Nucleus accumbens (tissue), 56 donors: ENCODE measurements at regions not wholly inside any gene's neighbourhood (a gene's known extent, or its start where the extent isn't known, plus 50 kb on each side); places are given as distances from the start of the nearest gene placed in this dataset.

ENCODE experiments used
- DNase-seq, 56 donors: peaks; one replicate each; lab custom pipeline; 2025; lab: John Stamatoyannopoulos, UW

DNA sequence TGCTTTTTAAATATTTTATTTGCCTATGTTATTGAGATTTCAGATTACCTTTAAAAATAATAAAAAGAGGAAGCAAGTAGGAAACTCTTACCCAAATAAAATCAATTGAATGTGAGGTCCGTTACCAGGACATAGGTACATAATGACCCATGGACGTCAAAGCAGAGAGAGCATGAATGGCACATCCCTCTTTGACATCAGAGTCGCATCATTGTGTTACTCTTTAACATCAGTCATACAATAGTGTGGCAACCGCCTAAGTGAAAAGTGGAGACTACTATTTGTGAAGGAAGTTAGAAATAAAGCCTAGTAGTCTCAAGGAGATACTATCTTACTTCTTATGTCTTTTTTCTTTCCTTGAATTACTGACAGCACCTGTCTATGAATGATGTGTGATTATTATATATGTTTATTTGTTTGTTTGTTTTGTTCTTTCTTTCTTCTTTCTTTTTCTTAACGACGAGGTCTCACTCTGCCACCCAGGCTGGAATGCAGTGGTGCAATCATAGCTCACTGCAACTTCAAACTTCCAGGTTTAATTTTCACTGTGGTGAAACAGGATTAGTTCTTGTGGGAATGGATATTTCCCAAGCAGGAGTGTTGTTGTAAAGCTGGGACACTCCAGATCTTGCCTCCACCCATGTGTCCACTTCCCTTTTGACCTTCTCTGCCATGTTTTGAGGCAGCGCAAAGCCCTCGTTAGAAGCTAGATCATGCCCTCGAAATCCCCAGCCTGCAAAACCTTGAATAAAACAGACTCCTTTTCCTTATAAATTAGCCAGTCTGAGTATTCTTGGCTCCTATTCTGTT is 407.2 kb upstream of the NETO1 start:
- DNase-seq, result no peak

DNA sequence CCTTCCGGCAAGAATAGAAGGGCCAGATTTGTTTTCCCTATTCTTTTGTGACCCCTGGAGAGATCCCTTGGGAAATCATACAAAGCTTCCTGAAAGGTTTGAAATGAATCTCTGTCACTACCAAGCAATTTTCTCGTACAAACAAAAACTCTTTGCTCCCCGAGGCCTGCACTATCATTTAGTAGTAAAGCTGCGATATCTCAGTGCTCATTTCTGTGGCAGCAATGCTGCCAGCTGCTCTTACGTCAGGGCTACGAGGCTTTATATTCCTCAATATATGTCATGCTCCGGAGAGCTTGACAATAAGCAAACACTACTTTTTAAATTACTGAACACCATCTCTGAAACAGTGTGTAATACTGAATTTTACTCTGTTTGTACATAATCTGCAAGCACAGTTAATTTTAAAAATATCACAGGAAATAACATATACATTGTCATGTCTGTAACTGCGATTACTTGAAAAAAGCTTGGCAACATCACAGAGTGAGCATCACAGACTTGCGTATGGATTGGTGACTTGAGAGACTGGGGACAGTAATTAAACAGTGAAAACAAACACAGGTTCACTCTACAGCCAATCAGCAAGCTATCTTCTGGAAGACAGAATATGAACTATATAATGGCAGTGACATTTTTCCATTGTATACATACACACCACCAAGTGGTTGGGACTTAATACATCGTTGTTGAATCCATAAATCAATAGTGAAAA is 403.3 kb upstream of the NETO1 start:
- no peak for DNase-seq

DNA sequence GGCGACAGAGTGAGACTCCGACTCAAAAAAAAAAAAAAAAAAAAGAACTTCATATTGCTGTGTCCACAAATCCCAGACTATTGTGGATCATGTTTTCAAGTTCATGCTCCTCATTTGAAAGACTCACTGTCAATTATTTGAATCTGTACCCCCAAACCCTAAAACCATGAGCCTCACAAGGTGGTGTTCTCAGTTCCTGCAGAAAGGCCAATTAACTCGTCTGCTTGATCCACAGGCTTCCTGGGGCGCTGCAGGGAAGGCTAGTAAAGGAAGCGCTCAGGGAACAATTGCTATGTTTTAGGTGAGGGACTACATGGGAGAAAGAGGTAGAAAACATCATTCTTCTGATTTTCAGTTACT is 396.8 kb upstream of the NETO1 start:
- DNase-seq, result no peak

DNA sequence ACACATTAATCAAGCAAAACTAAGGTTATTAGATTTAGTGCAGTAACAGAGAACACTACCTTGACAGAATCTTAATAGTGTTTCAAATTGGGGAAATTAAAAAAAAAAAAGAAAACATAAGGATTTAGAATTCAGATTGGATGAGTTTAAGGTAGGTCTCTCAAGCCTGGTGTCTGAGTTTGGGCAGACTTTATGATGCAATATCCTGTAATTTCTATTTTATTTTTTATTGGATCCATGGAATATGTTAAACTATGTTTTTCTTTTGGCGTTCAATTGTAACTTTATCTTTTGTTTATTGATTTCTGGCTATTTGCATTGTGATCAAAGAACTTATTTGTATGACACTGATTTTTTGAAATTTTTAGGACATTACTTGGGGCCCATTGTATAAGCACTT is 394.1 kb upstream of the NETO1 start:
- no peak for DNase-seq

DNA sequence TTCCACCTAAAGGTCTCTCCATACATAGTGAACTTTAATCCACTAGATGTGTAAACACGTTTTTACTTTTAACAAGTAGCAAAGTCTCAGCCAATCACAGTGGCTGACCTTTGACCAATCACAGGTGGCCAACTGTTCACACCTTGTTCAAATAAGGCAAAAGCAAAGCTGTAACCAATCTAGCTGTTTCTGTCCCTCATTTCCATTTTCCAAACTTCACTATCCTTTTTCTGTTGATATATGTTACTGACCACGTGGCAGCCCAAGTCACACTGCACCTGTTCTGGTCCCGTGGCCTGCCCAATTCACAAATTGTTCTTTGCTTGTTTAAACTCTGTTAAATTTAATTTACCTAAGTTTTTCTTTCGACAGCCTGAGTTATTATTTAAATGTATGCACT is 393.5 kb upstream of the NETO1 start:
- DNase-seq, result no peak

DNA sequence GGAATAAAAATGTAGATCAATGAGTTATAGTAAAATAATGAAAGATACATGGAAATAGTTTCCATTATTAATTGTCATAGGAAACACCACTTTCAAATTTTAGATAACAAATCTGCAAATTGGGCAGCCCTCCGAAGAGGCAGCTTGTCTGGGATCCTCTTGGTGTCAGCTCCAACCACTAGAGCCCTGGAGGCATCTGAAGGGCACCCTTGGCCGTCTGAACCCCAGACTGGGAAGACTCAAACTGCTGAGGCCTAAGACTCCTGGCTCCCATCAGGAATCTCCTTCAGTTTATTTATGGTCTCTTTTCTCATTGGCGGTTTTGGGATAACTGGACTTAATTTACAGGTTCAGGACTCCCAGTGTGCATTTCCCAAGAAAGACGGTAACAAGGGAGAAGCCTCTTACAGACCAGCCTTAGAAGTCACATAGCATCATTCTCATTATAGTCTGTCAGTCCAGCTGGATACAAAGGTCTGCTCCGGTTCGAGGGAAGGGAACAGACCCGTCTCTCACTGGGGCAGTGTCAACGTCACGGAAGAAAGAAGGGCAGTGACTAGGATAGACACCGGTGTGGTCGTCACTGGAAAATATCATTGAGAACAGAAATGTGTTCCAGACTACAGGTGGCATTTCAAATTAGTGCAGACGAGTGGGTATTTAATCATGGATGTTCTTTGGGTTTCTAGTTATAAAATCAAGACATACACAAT is 390.7 kb upstream of the NETO1 start:
- DNase-seq, result no peak

DNA sequence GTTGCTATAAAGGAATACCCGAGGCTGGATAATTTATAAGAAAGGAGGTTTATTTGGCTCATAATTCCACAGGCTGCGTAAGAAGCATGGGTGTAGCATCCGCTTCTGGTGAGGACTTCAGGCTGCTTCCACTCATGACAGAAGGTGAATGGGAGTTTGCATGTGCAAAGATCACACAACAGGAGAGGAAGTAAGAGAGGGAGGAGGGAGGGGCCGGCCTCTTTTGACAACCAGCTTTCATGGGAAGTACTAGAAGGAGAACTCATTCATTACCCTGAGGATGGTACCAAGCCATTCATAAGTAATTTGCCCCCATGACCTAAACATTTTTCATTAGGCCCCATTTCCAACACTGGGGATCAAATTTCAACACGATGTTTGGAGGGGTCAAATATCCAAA is 386.8 kb upstream of the NETO1 start:
- DNase-seq, result no peak

DNA sequence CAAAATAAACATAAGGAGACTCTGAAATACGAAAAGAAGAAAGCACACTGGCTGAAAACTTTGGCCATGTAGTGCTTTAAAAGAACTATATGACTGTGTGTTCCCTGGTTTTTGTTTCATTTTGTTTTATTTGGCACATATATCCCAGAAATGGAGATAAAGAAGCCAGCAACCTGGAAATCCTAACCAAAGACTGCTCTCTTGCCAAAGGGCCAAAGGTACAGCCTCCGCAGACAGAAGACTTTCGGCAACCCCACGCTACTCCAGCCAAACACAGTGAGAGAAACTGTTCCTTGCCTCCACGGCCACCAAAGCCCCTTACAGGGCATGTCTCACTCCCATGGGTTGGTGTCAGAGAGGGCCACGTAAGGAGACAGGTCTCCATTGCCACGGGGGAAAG is 381.2 kb upstream of the NETO1 start:
- DNase-seq, result no peak

DNA sequence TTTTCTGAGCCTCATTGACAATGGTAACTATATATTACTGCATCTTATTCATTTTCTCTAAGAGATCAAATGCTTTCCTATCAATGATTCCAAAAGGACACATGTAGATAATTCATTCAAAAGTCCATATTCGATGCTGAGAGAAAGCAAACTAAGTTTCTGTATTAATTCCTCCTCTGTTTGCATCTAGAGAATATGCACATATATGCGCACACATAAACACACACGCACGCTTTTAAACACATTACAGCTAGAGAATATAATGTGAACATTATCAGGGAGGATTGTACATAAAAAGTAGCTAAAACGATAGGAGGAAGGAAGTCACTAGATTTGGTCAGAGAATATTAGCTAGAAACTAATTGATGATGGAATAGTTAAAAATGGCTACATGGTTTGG is 379.0 kb upstream of the NETO1 start:
- no peak for DNase-seq

DNA sequence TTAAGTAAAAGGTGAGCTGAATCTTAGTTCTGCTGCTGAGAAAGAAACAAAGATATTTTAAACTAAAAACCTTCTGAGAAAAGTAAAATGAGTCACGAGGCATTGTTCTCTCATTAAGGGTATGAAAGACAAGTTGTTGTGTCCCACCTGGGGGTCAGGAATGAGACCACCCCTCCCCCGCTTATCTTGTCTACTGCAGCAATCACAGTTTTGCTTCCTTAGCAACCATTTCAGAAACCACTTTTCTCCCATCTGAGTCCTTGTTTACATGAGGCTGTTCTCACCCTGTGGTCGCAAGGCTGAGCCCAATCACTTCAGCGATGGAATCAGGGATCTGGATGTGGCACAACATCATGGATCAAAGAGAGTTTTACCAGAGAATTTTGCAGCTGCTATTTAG is 377.6 kb upstream of the NETO1 start:
- no peak for DNase-seq

DNA sequence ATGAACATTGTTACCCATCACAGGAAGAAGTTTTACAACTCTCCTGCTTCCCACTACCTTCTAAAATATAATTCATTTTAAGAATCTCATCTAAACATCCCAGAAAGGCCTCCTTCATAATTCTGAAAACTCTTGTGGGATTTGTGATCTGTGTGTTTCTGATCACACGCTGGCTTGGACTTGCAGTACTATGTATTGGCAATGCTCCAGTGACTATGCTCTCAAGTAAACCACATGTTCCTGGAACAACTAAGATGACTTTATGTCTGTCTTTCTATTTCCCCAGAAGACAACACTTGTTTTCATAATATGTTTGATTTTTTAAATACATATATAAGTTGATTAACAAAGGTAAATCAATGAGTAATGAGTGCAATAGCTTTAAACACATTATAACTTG is 376.6 kb upstream of the NETO1 start:
- no peak for DNase-seq

DNA sequence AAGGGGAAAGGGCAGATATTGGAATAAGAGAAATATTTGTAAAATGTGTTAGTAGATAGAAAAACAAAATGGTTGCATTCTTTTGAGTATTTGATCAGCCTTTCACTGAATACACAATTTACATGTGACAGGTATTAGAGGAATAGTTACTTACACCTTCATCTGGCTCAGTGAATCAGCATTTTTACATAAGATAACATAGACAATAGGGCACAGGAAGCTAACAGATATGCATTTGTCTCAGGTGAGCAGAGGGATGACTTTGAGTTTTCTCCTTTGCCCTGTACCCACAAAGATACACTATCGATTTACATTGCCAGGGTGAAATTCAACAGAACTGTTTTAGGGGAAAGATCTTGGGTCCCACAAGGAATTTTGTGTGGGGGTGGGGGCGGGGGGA is 373.1 kb upstream of the NETO1 start:
- DNase-seq, result no peak

DNA sequence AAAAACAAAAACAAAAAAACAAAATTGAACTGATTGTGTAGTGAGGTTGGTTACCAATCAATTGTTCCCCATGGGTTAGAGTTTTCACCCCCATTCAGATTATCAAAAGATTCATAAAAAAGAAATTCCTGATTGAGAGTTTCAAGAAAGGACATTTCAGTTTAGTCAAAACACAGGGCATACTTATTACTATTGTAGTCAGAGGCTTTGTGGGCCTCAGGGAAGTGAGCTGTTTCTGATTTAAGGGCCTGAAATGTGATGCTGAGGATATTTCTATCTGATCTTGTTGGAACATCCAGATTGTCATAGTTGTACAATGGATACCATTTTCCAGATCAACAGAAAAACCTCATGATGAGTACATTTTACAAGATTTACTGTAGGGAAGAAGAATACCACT is 368.1 kb upstream of the NETO1 start:
- no peak for DNase-seq

DNA sequence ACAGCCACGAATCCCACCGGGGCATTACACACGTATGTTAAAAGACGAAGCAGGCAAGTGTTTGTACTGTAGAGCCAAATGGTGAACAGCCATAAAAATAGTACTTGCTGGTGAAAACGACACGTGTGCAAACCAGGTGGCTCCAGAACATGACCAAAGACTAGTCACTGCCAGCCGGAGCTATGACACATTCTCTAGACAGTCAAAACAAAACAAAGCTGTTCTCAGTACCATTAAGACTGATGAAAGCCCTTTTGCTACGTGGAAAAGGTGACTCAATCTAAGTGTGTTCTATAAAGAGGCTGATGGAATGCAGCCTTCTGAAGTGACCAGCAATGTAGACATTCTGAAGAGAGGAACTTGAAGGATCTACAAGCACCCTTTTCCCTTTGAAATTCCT is 367.7 kb upstream of the NETO1 start:
- no peak for DNase-seq

DNA sequence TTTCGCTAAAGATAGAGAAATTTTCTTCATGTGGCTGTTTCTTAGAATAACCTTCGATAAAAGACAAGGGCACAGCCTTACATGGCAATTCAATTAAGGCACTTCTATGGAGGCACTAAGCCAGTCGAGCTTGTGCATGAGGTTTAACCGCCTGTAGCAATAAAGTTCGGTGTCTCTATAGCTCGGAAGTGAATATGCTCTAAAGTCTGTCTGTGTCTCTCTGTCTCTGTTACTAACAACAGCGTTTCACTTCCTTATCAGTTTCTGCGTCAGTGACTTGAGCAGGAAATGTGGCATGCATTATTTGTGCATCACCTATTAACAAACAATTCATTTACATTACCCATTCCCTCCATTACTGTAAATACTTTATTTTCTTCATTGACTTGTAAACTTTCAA is 365.1 kb upstream of the NETO1 start:
- no peak for DNase-seq

DNA sequence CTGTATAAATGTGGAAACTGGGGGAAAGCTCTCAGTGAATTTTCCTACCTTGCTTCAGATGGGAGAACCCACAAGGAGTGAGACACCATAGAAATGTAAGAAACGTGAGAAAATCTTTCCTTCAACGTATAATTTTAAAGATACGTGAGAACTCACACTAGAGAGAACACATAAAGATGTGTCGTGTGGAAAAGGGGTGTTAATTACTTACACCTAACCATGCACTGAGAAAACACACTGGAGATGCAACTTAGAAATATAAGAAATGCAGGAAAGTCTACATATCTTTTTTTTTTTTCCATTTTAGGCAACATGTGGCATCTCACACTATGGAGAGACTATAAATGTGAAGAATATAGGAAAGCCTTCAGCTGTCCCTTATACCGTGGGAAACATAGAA is 352.9 kb upstream of the NETO1 start:
- no peak for DNase-seq

DNA sequence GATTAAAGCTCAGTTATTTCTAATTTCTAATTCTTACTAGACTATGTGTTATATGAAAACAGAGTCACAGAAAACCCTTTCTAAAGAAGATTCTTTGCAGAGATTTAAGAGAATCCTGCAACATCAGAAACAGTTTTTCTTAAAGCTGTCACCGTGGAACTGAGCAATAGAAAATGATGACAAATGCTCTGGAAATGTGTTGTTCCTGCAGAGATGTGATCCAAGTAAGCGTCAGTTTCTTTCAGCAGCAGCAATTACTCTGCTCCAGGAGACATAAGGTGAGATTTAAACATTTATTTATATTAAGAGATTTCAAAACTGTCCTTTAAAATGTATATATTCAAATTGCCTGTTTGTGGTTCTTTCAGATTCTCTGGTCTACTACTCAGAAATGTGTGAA is 350.5 kb upstream of the NETO1 start:
- DNase-seq, result no peak

DNA sequence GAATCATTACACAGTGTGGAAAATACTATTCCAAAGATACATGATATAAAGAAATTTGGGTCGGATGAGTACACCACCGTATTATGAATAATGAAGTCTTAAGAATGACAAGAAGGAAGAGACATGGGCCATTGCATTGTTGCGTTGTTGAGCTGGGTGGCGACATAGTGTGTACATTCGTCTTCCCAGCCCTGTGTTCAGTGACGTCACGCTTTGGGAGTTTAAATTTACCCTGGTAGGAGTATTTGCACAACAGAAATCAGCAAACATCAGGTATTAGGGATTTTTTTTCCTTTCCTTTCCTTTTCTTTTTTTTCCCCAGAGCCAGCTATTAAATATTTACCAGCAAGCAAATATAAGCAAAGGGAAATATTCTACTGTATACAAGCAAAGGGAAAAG is 347.2 kb upstream of the NETO1 start:
- no peak for DNase-seq

DNA sequence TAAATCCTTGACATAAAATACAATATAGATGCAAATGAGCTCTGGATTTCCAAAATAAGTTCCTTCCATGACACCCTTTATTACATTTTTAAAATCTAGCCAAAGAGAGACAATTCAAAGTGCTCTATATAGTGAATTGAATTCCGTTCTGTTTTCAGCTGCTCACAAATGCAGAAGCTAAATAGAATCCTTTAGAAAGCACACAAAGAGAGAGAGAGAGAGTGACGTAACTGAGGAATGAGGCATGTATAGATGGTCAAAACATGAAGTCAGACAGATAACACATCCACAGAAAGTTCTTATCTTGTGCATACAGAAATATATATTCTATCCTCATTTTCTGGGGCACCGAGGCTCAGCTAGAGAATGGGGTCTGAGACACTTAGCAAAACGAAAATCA is 344.7 kb upstream of the NETO1 start:
- DNase-seq, result no peak

DNA sequence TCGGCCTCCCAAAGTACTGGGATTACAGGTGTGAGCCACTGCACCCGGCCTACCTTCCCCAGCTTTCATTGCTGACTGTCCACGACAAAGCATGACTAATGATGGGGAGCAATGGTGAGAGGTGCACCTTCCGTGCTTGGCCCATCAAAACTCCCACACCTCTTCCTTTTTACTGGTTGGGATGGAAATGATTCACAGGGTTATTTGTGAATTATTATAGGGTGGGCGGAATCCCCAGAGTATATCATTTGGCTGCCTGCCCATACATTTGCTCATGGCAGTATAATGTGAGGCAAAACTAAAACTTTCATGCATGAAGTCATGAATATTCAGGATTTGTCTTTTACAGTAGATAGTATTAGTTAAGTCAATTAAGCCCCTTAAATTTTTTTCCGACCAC is 334.2 kb upstream of the NETO1 start:
- no peak for DNase-seq

DNA sequence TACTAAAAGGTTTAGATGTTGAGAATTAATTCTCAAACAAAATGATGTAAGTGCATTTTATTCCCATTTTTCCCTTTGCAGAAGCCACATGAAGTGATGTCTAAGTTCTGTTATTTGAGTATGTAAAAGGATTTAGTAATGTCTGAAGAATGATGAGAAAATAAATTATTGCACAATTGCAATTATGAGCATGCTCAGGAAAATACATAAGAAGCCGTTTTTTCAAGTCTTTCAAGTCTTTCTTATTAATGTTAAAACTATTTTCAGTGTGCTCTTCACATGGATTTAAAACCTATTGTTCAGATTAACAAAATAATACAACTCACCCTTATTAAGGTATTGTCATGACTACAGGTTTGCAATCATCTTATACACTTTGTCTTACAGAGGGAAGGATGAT is 331.4 kb upstream of the NETO1 start:
- no peak for DNase-seq

DNA sequence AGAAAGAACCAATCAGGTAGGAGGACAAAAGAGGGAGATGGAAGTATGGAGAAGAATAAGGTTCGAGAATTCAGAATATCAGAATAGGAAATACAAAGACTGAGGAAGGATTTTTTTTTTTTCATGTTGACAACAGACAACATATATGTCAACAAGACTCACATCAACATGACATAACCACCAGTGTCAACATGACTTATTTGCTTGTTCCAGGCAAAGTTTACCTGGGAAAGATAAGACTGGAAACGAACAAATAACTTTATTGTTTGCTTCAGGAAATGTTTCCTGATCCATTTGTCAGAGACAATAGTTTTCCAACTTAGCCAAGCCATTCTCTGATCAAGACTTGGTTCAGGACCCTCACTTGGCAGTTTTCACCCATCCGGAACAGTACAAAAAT is 321.9 kb upstream of the NETO1 start:
- no peak for DNase-seq
